HEK293 (cell line): ENCODE measurements at regions not wholly inside any gene's neighbourhood (a gene's known extent, or its start where the extent isn't known, plus 50 kb on each side); places are given as distances from the start of the nearest gene placed in this dataset.
A peak's percentile ranks its signal among the peaks of the same experiment; 100 is the strongest.

Source experiments
- CTCF ChIA-PET: fragments of 350-600 bp; formaldehyde crosslinking; extraction: SDS; loops from one replicate; lab custom pipeline; 2021; ENCODE audit warnings: antibody characterized with exemption; lab: Yijun Ruan, JAX
- POLR2A ChIA-PET: fragments of 300-600 bp; formaldehyde crosslinking; extraction: SDS; loops from one replicate; lab custom pipeline; 2020; ENCODE audit warnings: antibody characterized with exemption, inconsistent platforms; lab: Yijun Ruan, JAX
- H3K27ac ChIP-seq: fragments of 200-500 bp; sonication (Bioruptor generic); 2 replicates; pipeline ENCODE4 v1.5.1; 2014; ENCODE audit warnings: low read depth, low read length, control low read depth, inconsistent platforms; ENCODE audit errors: extremely low read depth
- H3K36me3 ChIP-seq, 2 experiments: fragments of 200-500 bp in 1 of 2; sonication (Bioruptor generic) in 1 of 2; 1 replicate in 1 of 2; 2 replicates in 1 of 2; pipeline ENCODE4 v1.5.1; 2014 to 2017; ENCODE audit warnings: inconsistent platforms in 2 of 2, low read length in 2 of 2; ENCODE audit not compliant: control insufficient read depth in 2 of 2, insufficient read depth in 1 of 2
- H3K4me1 ChIP-seq: fragments of 200-500 bp; sonication (Bioruptor generic); 2 replicates; pipeline ENCODE4 v1.5.1; 2014; ENCODE audit warnings: mild to moderate bottlenecking, low read length, inconsistent platforms; ENCODE audit not compliant: control insufficient read depth, insufficient read depth
- H3K4me3 ChIP-seq: 2 replicates; pipeline ENCODE4 v1.5.1; 2011; ENCODE audit warnings: low read depth, mild to moderate bottlenecking, control low read depth, low read length, moderate library complexity
- H3K9me3 ChIP-seq: fragments of 200-500 bp; sonication (Bioruptor generic); 2 replicates; pipeline ENCODE4 v1.5.1; 2014; ENCODE audit warnings: low read depth, low read length, inconsistent platforms; ENCODE audit not compliant: control insufficient read depth, insufficient read depth
- EGR2 ChIP-seq: fragments of 450-650 bp; formaldehyde crosslinking; IDR thresholded peaks from 2 replicates; pipeline ENCODE4 v1.5.1; 2016; ENCODE audit warnings: low read depth, missing biosample characterization, missing genetic modification characterization
- KLF1 ChIP-seq: fragments of 450-650 bp; formaldehyde crosslinking; IDR thresholded peaks from 2 replicates; pipeline ENCODE4 v1.5.1; 2016; ENCODE audit warnings: missing biosample characterization, missing genetic modification characterization
- KLF10 ChIP-seq: fragments of 450-650 bp; IDR thresholded peaks from 2 replicates; pipeline ENCODE4 v1.5.1; 2018; ENCODE audit warnings: missing biosample characterization, mild to moderate bottlenecking, missing genetic modification characterization
- KLF16 ChIP-seq: fragments of 450-650 bp; formaldehyde crosslinking; IDR thresholded peaks from 2 replicates; pipeline ENCODE4 v1.5.1; 2017; ENCODE audit warnings: missing biosample characterization, missing genetic modification characterization
- MEIS1 ChIP-seq: sonication (generic); formaldehyde crosslinking; IDR thresholded peaks from 2 replicates; pipeline ENCODE4 v1.8.1; 2022; ENCODE audit warnings: missing genetic modification reagents, mild to moderate bottlenecking, borderline replicate concordance
- SALL2 ChIP-seq: fragments of 450-650 bp; formaldehyde crosslinking; IDR thresholded peaks from 2 replicates; pipeline ENCODE4 v1.5.0; 2017; ENCODE audit warnings: missing biosample characterization, mild to moderate bottlenecking, missing genetic modification characterization, borderline replicate concordance
- SETDB1 ChIP-seq: IDR thresholded peaks from one replicate; pipeline ENCODE4 v1.6.1; 2017; ENCODE audit warnings: mild to moderate bottlenecking, low read length, moderate library complexity, mixed read lengths; ENCODE audit not compliant: insufficient read length
- SP7 ChIP-seq: fragments of 450-650 bp; formaldehyde crosslinking; IDR thresholded peaks from 2 replicates; pipeline ENCODE4 v1.5.1; 2016; ENCODE audit warnings: missing biosample characterization, missing genetic modification characterization
- ZBTB1 ChIP-seq: fragments of 450-650 bp; formaldehyde crosslinking; IDR thresholded peaks from 2 replicates; pipeline ENCODE4 v1.5.1; 2016; ENCODE audit warnings: missing biosample characterization, missing genetic modification characterization
- ZBTB8A ChIP-seq: fragments of 450-650 bp; formaldehyde crosslinking; IDR thresholded peaks from 2 replicates; pipeline ENCODE4 v1.5.1; 2016; ENCODE audit warnings: missing biosample characterization, missing genetic modification characterization
- ZFP3 ChIP-seq: fragments of 450-650 bp; formaldehyde crosslinking; IDR thresholded peaks from 2 replicates; pipeline ENCODE4 v1.5.1; 2016; ENCODE audit warnings: low read depth, missing biosample characterization, missing genetic modification characterization
- ZIC2 ChIP-seq: fragments of 450-650 bp; formaldehyde crosslinking; IDR thresholded peaks from 2 replicates; pipeline ENCODE4 v1.5.1; 2016; ENCODE audit warnings: missing biosample characterization, missing genetic modification characterization
- ZNF184 ChIP-seq: fragments of 450-650 bp; IDR thresholded peaks from 2 replicates; pipeline ENCODE4 v1.5.1; 2018; ENCODE audit warnings: missing biosample characterization, mild to moderate bottlenecking, missing genetic modification characterization
- ZNF19 ChIP-seq: fragments of 450-650 bp; formaldehyde crosslinking; IDR thresholded peaks from 2 replicates; pipeline ENCODE4; 2016; ENCODE audit warnings: missing biosample characterization, missing genetic modification characterization, low read depth
- ZNF214 ChIP-seq: fragments of 450-650 bp; formaldehyde crosslinking; IDR thresholded peaks from 2 replicates; pipeline ENCODE4 v1.5.1; 2017; ENCODE audit warnings: missing biosample characterization, mild to moderate bottlenecking, missing genetic modification characterization, borderline replicate concordance
- ZNF221 ChIP-seq: fragments of 450-650 bp; formaldehyde crosslinking; IDR thresholded peaks from 2 replicates; pipeline ENCODE4 v1.5.1; 2017; ENCODE audit warnings: missing biosample characterization, missing genetic modification characterization, borderline replicate concordance
- ZNF23 ChIP-seq: fragments of 450-650 bp; formaldehyde crosslinking; IDR thresholded peaks from 2 replicates; pipeline ENCODE4 v1.5.1; 2016; ENCODE audit warnings: missing biosample characterization, missing genetic modification characterization, borderline replicate concordance
- ZNF292 ChIP-seq: fragments of 450-650 bp; formaldehyde crosslinking; IDR thresholded peaks from 2 replicates; pipeline ENCODE4 v1.5.1; 2016; ENCODE audit warnings: low read depth, missing biosample characterization, missing genetic modification characterization, borderline replicate concordance
- ZNF416 ChIP-seq: fragments of 450-650 bp; formaldehyde crosslinking; IDR thresholded peaks from 2 replicates; pipeline ENCODE4 v1.5.1; 2016; ENCODE audit warnings: missing biosample characterization, missing genetic modification characterization
- ZNF510 ChIP-seq: fragments of 450-650 bp; formaldehyde crosslinking; IDR thresholded peaks from 2 replicates; pipeline ENCODE4 v1.5.1; 2018; ENCODE audit warnings: mild to moderate bottlenecking, missing genetic modification characterization, missing biosample characterization; ENCODE audit not compliant: insufficient replicate concordance
- ZNF544 ChIP-seq: fragments of 450-650 bp; formaldehyde crosslinking; IDR thresholded peaks from 2 replicates; pipeline ENCODE4 v1.5.0; 2017; ENCODE audit warnings: missing biosample characterization, missing genetic modification characterization
- ZNF621 ChIP-seq: fragments of 450-650 bp; formaldehyde crosslinking; IDR thresholded peaks from 2 replicates; pipeline ENCODE4 v1.5.1; 2017; ENCODE audit warnings: missing biosample characterization, missing genetic modification characterization
- ZNF626 ChIP-seq: fragments of 450-650 bp; sonication (Bioruptor Pico); formaldehyde crosslinking; IDR thresholded peaks from 2 replicates; pipeline ENCODE4 v1.5.1; 2018; ENCODE audit warnings: missing biosample characterization, missing genetic modification characterization, inconsistent platforms
- ZNF747 ChIP-seq: fragments of 450-650 bp; formaldehyde crosslinking; IDR thresholded peaks from 2 replicates; pipeline ENCODE4 v1.5.1; 2016; ENCODE audit warnings: missing biosample characterization, missing genetic modification characterization
- ZNF785 ChIP-seq: fragments of 450-650 bp; formaldehyde crosslinking; IDR thresholded peaks from 2 replicates; pipeline ENCODE4 v1.5.1; 2016; ENCODE audit warnings: missing biosample characterization, missing genetic modification characterization
- TF ChIP-seq, protein P1 (sequence below): fragments of 450-650 bp; formaldehyde crosslinking; conservative IDR thresholded peaks from 2 replicates; pipeline ENCODE4 v1.5.1; 2016; ENCODE audit warnings: low read depth, missing biosample characterization, missing genetic modification characterization
- TF ChIP-seq, protein P2 (sequence below): fragments of 450-650 bp; formaldehyde crosslinking; IDR thresholded peaks from 2 replicates; pipeline ENCODE4 v1.5.1; 2016; ENCODE audit warnings: missing biosample characterization, missing genetic modification characterization
- TF ChIP-seq, protein P3 (sequence below): fragments of 450-650 bp; formaldehyde crosslinking; IDR thresholded peaks from 2 replicates; pipeline ENCODE4 v1.5.1; 2016; ENCODE audit warnings: missing biosample characterization, missing genetic modification characterization

DNA sequence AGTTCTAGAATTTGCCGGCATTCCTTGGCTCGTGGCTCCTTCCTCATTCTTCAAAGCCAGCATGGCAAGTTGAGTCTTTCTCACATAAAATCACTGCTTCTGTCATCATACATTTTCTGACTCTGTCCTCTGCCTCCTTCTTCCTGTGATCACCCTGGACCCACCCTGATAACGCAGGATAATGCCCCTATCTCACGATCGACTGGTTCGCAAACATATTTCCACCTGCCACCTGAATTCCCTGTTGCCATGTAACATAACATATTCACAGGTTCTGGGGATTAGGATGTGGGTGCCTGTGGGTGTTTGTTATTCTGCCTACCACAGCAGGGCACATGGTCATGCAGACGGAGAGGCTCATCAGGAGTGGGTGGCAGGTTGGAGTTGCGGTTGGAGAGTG lies 177.7 kb downstream of the NHLRC3 start:
- H3K27ac ChIP-seq: no peak overlapping the region
- CTCF ChIA-PET: no interaction called here
- POLR2A ChIA-PET: no interaction called here
- no peak overlapping the region for H3K4me3 ChIP-seq
- TF ChIP-seq ZBTB1 (tag by site-specific recombination) (no peak), EGR2 (tag by site-specific recombination) (peak; percentile 35; the same call in 1 of the 2 replicates)
- H3K36me3 ChIP-seq: no peaks in the 10 kb centered on the region
- no peaks in the 10 kb centered on the region for H3K4me1 ChIP-seq
- H3K9me3 ChIP-seq: no peaks in the 10 kb centered on the region

DNA sequence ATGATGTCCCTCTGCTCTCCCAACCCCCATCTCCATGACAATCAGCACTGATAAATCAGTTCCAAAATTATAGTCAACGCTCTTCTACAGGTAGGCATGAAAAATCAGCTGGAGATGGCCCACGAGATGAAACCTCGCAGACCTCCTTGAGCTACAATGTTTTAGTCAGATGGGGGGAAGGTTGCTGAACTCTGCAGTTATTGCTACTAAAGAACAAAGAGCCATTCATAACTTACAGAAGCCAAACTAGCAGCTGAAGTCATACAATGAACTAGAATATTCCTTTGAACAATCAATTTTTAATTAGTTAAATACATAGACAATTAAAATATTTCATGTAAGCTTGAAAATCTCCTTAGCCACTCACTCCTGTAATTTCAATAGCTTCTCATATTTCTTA lies 179.2 kb downstream of the NHLRC3 start:
- H3K4me1 ChIP-seq: no peaks in the 10 kb centered on the region
- H3K27ac ChIP-seq: no peak overlapping the region
- no peaks in the 10 kb centered on the region for H3K9me3 ChIP-seq
- no peaks in the 10 kb centered on the region for H3K36me3 ChIP-seq
- ChIA-PET CTCF (interaction anchor here (0.7 kb wide), 1 partner anchor 13 kb away, joined by 3 read pairs; no protein-coding TSS in a partner anchor), POLR2A (no interaction called here)
- no peak for TF ChIP-seq ZNF292 (tag by site-specific recombination)
- TF ChIP-seq, protein P1, sequence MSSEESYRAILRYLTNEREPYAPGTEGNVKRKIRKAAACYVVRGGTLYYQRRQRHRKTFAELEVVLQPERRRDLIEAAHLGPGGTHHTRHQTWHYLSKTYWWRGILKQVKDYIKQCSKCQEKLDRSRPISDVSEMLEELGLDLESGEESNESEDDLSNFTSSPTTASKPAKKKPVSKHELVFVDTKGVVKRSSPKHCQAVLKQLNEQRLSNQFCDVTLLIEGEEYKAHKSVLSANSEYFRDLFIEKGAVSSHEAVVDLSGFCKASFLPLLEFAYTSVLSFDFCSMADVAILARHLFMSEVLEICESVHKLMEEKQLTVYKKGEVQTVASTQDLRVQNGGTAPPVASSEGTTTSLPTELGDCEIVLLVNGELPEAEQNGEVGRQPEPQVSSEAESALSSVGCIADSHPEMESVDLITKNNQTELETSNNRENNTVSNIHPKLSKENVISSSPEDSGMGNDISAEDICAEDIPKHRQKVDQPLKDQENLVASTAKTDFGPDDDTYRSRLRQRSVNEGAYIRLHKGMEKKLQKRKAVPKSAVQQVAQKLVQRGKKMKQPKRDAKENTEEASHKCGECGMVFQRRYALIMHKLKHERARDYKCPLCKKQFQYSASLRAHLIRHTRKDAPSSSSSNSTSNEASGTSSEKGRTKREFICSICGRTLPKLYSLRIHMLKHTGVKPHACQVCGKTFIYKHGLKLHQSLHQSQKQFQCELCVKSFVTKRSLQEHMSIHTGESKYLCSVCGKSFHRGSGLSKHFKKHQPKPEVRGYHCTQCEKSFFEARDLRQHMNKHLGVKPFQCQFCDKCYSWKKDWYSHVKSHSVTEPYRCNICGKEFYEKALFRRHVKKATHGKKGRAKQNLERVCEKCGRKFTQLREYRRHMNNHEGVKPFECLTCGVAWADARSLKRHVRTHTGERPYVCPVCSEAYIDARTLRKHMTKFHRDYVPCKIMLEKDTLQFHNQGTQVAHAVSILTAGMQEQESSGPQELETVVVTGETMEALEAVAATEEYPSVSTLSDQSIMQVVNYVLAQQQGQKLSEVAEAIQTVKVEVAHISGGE (tag by site-specific recombination): no peak
- no peak for TF ChIP-seq ZNF626 (tag by site-specific recombination)
- TF ChIP-seq ZNF544 (tag by site-specific recombination): no peak
- no peak for TF ChIP-seq ZNF221
- TF ChIP-seq ZNF23 (tag by site-specific recombination): no peak
- no peak for TF ChIP-seq ZNF621 (tag by site-specific recombination)
- no peak for TF ChIP-seq ZNF19 (tag by site-specific recombination)
- TF ChIP-seq ZNF184 (tag by site-specific recombination): no peak
- no peak for TF ChIP-seq ZNF785 (tag by site-specific recombination)
- no peak for TF ChIP-seq KLF10 (tag by site-specific recombination)
- TF ChIP-seq ZNF416 (tag by site-specific recombination): no peak
- TF ChIP-seq SETDB1: no peak
- TF ChIP-seq ZNF214: no peak
- no peak for TF ChIP-seq MEIS1 (CRISPR knock-in tag)
- TF ChIP-seq KLF1 (tag by site-specific recombination): no peak
- no peak for TF ChIP-seq KLF16 (tag by site-specific recombination)
- TF ChIP-seq SALL2: no peak
- no peak overlapping the region for H3K4me3 ChIP-seq

DNA sequence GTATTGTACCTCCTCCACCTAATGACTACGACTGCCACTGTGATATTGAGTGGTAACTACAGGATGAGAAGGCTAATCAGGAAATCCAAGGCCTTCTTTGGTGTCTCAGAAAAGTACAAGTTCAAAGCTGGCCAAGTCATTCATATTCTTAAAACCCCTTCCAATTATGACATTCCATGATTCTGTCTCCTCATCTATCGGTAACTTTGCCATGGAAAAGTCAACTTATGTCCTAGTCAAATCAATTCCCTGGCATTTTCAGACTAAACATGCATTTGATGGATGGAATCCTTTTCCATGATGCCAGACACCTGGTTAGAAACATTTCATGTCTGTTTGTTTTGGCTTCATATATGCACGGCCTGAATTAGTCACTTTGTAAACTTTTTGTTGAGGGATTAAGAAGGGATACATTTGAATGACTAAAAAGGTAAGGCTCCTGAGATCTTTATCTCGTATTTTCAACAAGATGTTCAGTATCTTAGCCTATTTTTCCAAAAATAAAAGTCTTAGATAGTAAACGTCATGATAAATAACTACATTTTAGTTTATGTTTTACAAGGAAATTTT lies 186.5 kb downstream of the NHLRC3 start:
- POLR2A ChIA-PET: no interaction called here
- H3K4me1 ChIP-seq: no peaks in the 10 kb centered on the region
- no peaks in the 10 kb centered on the region for H3K36me3 ChIP-seq
- H3K4me3 ChIP-seq: no peak overlapping the region
- H3K9me3 ChIP-seq: no peaks in the 10 kb centered on the region
- CTCF ChIA-PET: interaction anchor here (0.6 kb wide), 1 partner anchor 160 kb away, joined by 3 read pairs; no protein-coding TSS in a partner anchor
- H3K27ac ChIP-seq: no peak overlapping the region
- TF ChIP-seq ZFP3 (tag by site-specific recombination) (no peak), ZIC2 (tag by site-specific recombination) (no peak), ZNF221 (no peak), SP7 (no peak), ZNF747 (tag by site-specific recombination) (no peak), ZNF510 (tag by site-specific recombination) (no peak), ZBTB8A (no peak)
- TF ChIP-seq, protein P2, sequence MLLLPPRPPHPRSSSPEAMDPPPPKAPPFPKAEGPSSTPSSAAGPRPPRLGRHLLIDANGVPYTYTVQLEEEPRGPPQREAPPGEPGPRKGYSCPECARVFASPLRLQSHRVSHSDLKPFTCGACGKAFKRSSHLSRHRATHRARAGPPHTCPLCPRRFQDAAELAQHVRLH (tag by site-specific recombination): no peak
- TF ChIP-seq, protein P3, sequence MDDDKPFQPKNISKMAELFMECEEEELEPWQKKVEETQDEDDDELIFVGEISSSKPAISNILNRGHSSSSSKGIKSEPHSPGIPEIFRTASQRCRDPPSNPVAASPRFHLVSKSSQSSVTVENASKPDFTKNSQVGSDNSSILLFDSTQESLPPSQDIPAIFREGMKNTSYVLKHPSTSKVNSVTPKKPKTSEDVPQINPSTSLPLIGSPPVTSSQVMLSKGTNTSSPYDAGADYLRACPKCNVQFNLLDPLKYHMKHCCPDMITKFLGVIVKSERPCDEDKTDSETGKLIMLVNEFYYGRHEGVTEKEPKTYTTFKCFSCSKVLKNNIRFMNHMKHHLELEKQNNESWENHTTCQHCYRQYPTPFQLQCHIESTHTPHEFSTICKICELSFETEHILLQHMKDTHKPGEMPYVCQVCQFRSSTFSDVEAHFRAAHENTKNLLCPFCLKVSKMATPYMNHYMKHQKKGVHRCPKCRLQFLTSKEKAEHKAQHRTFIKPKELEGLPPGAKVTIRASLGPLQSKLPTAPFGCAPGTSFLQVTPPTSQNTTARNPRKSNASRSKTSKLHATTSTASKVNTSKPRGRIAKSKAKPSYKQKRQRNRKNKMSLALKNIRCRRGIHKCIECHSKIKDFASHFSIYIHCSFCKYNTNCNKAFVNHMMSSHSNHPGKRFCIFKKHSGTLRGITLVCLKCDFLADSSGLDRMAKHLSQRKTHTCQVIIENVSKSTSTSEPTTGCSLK (tag by site-specific recombination): no peak
